GM18858 (cell line): ENCODE measurements at regions not wholly inside any gene's neighbourhood (a gene's known extent, or its start where the extent isn't known, plus 50 kb on each side); places are given as distances from the start of the nearest gene placed in this dataset.
A peak's percentile ranks its signal among the peaks of the same experiment; 100 is the strongest.

Experiments
- ATAC-seq: cut with Tn5 transposase; IDR thresholded peaks from one replicate; pipeline ENCODE4 v1.9.1; 2021; ENCODE audit not compliant: unreplicated experiment

DNA sequence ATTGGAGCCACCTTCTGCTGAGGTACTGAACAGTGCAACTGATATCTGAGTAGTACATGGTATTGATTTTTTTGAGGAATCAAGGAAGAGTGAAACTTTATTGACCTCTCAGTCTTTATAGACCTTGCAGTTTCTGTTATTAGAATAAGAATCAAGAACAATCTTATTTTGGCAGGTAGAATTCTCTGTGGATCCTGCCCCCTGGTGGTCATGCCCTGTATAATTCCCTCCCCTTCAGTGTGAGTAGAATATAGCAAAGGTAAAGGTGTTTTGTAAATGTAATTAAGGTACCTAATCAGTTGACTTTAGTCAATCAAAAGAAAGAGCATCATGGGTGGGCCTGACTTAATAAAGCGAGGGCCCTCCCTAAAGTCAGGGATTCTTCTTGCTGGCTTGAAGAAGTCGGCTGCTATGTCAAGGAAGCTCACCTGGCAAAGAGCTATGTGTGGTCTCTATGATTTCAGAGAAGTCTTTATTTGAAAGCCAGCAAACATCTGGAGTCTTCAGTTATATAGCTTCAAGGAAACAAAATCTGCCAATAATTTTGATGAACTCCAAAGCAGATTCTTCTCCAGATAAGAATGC lies 142.8 kb downstream of the LSM5 start:
- no peak for ATAC-seq

DNA sequence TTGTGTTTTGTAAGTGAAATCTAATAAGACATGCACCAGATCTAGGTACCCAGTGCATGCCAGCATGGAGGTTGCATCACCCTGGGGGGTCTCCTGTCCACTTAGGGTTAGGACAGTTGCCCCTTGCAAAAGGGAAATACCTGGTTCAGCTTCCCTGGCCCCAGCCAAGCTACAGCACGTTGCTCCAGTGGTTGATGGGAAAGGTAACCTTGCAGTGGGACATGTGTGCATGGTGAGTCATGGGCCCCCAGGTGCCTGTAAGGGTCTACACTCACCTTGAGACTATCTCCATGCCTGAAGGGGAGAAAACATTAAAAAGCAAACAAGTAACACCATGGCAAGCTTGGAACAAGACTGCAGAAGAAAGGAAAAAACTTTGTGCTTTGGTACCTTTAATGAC lies 143.9 kb downstream of the LSM5 start:
- ATAC-seq: no peak

DNA sequence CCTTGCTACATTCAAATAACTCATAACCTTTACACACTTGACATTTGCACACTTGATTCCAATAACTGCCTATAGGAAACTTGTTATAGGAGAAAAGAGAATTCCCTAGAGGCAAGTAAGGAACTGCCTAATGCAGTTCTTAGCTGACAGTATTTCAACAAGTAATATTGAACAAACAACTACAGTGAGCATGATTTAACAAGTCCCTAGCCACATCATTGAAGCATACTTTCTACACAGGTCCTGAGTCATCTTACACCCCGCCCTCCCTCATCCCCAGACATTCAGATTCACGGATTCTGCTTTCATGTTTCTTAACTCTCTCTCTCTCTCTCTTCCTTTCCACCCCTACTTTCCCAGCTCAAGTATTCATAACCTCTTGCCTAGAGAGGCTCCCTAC lies 153.5 kb downstream of the LSM5 start:
- no peak for ATAC-seq

DNA sequence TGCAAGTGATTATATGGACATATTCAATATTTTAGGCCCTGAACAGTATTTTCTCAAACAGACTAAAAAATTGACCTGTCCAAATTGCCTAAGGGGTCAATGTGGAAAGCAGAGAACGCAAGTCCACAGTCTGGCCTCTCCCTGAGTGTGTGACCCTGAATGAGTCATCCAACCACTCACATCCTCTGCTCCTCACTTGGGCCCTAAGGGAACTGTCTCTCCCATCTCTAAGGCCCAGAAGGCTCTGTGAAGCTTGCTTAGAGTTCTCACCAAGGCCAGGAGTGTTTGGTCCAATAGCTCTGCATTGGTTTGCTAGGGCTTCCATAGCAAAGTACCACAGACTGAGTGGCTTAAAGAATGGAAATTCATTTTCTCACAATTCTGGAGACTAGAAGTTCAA lies 155.1 kb downstream of the LSM5 start:
- ATAC-seq: no peak

DNA sequence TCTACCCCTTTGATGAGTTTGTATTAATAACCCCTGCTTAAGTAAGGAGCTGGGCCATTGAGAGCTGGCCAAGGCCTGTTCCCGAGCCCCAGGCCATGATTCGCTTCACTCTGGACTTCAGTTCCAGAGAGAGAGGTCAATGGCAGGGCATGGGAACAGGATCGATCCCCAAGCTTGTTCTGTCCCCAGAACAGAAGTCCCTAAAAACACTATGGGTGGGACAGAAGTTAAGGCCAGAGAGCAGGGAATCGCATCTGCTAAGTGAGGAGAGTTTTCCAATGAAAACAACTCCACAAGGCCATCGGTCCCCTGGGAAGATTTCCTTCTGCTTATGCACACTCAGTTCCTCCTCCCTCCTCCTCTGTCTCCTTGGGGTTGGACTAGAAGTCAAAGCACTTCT lies 159.6 kb downstream of the LSM5 start:
- ATAC-seq: no peak

DNA sequence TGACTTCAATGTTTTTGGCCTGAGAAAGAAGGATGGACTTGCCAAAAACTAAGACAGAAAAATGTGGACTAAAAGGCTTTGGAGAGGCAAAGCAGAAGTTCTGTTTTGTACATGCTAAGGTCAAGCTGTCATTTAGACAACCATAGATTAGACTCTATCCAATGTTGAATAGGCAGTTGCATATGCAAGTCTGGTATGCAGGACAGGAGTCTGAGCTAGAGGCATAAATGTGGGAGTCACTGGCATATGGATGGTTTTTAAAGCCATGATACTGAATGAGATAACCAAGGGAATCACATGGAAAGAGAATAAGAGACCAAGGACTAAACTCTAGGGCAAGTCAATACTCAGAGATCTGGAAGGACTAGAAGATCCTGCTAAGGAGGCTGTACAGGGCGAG lies 164.1 kb downstream of the LSM5 start:
- ATAC-seq: no peak

DNA sequence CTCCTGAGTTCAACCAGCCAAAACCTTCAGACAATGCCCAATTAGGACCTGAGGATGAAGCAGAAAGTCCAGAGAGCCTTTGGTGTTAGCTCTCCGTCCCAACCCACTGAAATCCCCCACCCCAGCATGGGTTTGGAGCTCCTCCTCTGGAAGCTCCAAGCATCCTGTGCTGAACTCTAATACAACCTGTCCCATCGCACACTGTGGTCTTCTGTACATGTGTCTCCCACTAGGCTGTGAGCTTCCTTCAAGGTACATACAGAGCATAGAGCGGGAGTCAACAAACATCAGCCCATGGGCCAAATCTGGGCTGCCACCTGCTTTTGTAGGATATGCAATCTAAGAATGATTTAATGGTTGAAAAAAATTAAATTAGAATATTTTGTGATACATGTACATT lies 166.5 kb downstream of the LSM5 start:
- no peak for ATAC-seq

DNA sequence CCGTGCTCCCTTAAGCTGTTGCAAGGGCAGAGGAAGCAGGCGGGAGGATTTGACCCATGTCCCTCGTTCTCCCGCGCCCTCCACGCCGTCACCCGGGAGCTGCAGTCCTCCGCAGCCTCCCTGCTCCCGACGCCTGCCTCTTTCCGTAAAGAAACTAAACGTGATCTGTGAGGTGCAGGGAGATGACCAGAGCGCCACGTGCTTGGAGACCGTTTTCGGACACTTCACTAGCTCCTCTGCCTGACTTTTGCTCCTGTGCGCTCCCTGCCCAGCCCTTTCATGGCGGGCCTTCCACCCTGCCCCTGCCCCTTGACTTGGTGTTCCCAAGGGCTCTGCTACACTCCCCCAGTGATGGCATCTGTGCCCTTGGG lies 171.2 kb downstream of the LSM5 start:
- no peak for ATAC-seq

DNA sequence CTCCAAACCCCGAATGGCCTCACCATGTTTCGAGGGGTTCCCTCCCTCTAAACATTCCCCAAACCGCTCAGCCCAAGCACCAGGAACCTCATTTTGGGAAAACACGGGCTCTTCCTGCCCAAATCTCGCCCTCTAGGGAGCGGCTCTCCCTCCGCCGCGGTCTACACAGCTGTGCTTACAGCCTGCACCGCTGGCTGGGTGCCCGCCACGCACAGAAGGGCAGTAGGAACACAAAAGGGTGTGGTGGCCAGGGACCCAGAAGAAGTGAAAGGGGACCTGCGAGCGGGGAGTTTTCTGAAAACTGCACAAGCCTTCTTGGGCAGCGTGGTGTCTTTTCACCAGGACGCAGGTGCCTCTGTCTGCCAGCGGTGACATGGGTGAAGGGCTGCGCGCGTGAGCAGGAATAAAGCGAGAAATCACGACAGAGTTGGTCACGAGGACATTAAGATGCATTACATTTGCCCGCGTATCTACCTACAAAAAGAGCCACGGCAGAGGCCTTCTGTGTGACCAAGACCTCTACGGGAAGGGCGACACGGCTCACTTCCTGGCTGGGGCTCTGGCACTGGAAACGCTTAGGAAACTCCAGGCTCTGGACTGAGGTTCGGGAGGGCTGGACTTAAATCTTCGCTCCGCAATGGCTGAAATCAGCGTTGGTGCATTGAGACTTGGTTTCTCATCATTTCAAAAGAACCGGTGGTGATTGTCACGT lies 171.7 kb downstream of the LSM5 start:
- ATAC-seq: no peak

DNA sequence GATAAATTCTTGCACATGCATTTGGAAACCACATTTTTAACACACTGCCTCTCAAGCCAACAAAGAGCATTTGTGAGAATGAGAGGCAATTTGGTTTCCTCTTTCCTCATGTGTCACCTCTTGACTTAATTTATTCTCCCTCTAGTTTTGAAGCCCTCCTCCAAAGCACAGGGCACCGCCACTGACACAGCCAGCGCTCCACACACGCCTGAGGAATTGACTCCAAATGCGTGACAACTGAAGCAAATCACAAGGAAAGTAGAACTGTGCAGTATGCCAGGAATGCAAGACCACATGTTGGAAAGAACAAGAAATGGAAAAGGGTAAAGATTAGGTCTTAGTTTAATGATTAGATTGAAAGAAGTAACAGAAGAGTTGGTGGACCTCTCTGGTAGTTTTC lies 173.3 kb downstream of the LSM5 start:
- ATAC-seq: no peak

DNA sequence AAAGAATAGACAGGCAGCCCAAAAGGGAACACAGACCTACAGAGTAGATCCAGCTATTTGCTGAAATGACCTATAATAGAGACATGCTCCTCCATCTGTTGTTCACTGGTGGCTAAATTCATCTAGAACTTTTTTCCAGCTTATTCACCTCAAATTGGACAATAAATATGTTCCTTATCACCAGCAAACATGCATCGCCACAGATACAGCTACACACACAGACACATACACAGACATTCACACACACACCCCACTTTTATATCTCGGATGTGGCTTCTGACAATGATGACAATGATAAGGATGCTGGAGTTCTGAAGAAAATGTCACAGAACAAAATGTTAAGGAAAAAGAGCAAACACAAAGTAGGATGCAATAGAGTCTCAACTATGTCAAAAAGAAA lies 175.4 kb downstream of the LSM5 start:
- no peak for ATAC-seq

DNA sequence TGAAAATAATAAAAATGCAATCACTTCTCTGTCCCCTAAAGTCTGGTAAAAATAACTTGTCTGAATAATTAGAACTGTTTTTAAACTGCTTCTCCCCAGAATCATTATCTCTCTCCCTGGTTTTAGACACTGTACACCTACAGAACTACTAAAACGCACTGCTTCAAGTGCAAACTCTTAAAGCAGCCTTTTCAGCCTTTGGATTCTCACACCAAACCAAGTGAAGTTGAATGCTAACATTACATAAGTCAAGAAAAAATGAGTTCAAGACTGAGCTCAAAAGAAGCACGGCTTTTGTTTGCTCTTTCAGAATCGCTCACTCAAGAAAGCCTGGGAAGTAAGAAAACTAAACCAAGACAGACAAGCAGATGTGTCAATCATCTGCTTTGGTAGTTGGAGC lies 188.8 kb downstream of the LSM5 start:
- ATAC-seq: no peak

DNA sequence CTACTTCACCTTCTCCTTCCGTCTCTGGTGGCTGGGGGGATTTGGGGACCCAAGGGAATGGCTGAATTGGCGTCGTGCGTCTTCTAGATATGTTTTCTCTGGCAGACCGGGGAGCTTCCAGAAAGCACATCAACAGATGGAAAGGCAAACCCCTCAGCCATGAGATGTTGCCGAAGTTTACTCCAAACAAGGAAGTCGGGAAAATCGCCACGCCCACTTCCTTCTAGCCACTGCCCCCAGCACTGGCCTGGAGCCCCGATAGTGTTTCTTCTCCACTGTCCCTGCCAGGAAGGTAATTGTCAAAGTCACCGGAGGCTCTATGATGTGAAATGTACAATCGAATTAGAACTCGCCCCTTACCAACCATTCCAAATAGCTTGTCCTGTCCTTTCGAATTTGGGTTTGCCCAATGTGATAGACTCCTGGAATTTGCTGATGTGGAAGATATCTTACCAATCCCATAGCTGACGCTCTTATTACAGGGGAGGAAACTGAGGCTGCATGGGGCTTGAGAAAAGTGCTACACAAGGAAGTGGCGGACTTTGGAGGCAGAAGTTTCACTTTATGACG lies 191.0 kb downstream of the LSM5 start:
- ATAC-seq: no peak

DNA sequence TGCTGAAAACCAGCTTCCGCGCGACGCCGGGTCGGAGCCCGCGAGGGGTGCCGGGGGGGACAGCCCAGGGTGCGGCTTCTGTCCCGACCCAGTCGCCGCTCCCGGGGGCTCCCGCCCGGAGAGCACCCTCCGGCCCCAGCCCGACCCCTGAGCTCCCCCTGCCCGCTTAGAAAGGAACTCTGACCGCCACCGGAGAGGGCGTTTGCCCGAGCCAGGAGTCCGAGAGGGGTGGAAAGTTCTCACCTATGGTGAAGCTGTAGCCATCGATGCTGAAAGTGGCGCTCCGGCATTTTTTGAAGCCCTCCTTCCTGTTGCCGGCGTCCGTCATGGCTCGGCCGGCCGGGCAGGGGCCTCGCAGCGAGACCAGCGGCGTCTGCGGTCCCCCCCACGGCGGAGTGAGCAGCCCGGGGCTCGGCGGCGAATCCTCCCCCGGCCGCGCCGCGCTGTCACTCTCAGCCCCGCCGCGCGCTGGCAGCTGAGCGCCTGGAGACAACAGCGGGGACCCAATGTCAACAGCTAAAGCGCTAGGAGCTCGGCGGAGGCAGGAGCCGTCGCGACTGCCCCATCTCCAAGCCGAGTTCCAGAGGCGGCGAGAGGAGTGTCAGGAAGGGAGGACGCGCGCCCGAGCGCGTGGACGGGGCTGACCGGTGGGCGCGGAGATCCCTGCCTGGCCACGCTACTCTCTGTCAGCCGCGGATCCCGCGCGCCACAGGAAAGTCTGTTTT lies 191.6 kb downstream of the LSM5 start:
- no peak for ATAC-seq

DNA sequence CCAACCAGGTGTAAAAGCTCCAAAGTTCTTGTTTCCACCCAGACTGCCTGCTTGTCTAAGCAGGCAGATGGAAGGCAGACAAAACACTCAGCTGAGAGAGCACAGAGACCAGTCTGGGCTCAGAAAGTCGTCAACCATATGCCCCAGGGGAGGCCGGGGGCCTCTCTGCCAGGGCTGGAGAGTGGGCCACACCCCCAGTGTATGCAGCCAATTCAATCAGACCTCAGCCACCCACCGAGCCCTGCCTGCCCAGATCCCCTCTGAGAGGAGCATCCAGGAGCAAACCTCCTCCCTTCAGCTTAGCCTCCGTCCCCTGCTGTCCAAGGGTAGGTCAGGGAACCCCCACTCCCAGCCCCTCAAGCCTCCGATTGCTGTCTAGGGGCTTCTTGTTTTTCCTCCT lies 196.3 kb downstream of the LSM5 start:
- ATAC-seq: no peak

DNA sequence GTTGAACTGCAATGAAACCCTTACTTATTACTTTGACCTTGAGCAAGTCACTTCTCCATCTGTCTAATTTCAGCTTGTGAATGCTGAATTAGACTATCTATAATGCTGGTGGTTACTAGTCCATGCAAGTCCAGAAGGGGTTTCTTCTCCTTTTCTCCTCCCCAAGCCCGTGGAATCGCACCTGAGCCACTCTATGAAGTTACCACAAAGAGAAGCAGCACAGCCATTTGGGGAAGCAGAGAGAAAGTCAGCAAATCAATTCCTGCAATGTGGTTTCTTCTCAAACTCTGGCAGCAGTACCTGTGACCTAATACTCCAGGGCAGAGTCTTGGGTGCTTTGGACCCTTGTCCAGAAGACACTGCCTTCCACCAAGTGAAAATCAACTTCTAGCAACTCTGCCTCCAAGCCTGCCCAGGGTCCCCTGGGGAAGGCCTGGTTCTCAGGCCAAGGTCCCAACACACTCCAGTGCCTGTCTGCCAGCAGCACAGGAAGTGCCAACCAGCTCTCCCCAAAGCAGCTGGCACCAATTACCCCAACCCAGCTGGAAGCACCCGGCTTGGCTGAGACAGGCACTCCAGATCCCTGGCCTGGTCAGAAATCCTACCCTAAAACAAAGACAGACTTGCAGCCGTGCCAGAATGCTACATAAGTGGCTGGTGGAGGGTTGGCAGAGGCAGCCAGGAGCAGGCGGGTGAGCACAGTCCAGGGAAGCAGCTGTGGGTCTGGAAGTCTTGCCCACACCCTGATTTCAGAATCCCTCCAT lies 200.3 kb downstream of the LSM5 start:
- ATAC-seq: no peak

DNA sequence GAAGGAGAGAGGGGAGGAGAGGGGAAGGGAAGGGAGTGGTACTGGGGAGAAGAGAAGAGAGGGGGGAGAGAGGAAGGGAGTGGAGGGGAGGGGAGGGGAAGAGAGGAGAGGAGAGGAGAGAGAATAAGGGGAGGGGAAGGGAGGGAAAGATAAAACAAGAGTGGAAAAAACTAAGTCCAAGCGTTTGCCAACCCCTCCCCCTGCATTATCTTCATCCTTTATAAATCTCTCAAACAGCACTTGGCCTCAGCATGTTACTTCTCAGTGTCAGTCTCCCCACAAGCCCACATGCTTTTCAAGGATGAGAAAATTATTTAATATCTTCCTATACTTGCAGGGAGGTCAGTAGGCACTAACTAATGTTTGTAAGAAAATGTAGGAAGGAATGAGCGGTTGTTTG lies 204.5 kb downstream of the LSM5 start:
- no peak for ATAC-seq

DNA sequence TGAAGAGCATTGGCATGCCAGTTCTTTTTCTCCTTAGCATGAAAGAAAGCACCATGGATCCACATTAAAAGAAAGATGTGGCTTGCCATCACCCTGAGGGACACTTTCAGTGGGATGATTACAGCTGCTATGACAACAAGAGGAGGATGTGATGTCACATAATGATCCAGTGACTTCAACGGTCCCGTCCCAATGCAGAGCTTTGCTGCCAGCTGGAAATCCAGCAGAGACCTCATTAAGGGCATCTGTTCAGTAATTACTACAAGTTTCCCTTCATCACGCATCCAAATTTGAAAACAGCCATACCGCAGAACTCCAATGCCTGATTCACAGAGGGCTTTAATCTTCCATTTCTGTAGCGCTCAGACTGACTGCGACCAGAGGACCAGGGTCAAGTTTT lies 206.6 kb downstream of the LSM5 start:
- ATAC-seq: no peak

DNA sequence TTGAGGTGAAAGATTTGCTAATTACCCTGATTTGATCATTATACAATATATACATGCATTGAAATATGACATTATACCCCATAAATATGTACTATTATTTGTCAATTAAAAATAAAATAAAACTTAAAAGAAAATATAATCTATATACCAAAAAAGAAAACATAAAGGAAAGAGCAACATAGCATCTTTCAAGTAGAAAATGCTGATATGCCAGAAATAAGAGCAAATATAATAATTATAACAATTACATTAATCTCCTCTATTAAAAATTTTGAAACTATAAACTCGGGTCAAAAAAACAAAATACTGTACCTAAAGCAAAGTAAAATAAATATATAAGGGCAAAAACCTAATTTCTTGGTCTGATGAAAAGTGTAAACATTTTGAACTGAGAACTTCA lies 209.3 kb upstream of the PDE1C start:
- ATAC-seq: no peak

DNA sequence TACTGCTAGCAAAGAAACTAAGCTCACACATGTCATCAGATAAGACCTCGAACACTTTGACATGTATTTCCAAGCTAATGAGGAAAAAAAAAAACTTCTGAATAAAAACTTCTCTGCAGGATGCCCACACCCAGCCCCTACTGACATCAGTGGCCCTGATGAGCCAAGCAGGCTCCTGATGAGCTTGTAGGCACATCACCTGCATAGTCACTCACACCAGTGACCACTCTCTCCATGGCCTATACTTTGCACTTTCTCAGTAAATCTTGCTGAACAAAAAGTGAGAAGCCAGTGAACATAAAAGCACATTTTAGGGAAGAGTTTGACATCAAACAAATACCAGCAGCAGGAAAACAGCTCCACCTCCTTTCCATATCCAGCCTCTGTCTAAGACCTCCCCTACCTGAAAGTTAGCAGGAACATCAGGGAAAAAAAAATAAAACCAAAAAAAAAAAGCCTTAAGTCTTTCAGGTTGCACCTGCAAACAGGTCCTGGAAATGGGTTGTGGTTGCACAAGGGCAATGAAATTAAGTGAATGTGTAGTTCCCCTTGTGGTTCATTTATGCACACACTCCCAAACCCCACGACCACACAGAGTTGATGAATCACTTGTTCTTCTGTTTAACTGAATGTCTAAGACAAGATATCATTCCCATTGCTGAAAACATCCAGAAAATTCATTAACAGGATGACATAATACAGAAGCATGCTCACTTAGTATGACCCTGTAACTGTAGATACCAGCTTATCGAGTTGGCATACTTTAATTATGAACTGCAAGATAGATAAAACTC lies 205.2 kb upstream of the PDE1C start:
- peak; percentile 62 for ATAC-seq

DNA sequence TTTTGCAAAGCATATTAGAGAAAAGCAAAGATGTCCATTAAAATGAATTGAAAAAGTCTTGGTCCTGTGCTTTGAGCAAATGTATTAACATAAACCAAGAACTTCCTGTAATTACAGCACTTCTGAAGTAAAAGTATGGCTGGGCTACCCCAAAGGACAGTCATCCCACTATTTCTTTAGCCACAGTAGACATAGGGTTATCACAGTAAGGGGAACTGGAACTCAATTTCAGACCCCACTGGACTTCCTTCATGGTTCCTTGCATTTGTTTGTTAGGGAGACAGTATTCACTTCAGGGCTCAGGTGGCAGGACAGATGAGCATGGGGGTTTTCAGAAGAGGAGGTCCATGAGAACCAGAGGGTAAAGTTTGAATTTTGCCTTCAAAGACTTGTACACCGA lies 203.1 kb upstream of the PDE1C start:
- ATAC-seq: no peak
